KMS-11 (cell line): ENCODE measurements at regions not wholly inside any gene's neighbourhood (a gene's known extent, or its start where the extent isn't known, plus 50 kb on each side); places are given as distances from the start of the nearest gene placed in this dataset.

Source experiments
- H2AFZ ChIP-seq: fragments of 200-600 bp; sonication (generic); 2 replicates; pipeline ENCODE4 v1.6.1; 2016; ENCODE audit warnings: antibody characterized with exemption, mixed run types, low read depth
- H3K27ac ChIP-seq: fragments of 200-600 bp; sonication (generic); 2 replicates; pipeline ENCODE4 v1.6.1; 2016; ENCODE audit warnings: mild to moderate bottlenecking, mixed run types
- H3K27me3 ChIP-seq: fragments of 200-600 bp; sonication (generic); 2 replicates; pipeline ENCODE4 v1.6.1; 2017; ENCODE audit warnings: mild to moderate bottlenecking, low read depth, mixed run types, moderate library complexity; ENCODE audit not compliant: insufficient read depth
- H3K36me3 ChIP-seq: fragments of 200-600 bp; sonication (generic); 2 replicates; pipeline ENCODE4 v1.6.1; 2017; ENCODE audit warnings: mild to moderate bottlenecking, mixed run types; ENCODE audit not compliant: insufficient read depth
- H3K4me1 ChIP-seq: fragments of 200-600 bp; sonication (generic); 2 replicates; pipeline ENCODE4 v1.6.1; 2016; ENCODE audit warnings: mild to moderate bottlenecking, low read depth, mixed run types; ENCODE audit not compliant: poor library complexity, severe bottlenecking
- H3K4me2 ChIP-seq: fragments of 200-600 bp; sonication (generic); 2 replicates; pipeline ENCODE4 v1.7.0; 2016; ENCODE audit warnings: mild to moderate bottlenecking, mixed run types
- H3K4me3 ChIP-seq: fragments of 200-600 bp; sonication (generic); IDR thresholded peaks from 2 replicates; pipeline ENCODE4 v1.6.1; 2017; ENCODE audit warnings: low read depth, low read length, mixed read lengths; ENCODE audit not compliant: insufficient read depth
- H3K79me2 ChIP-seq: fragments of 200-600 bp; sonication (generic); 2 replicates; pipeline ENCODE4 v1.6.1; 2016; ENCODE audit warnings: low read depth, mixed run types; ENCODE audit not compliant: insufficient read depth
- H3K9ac ChIP-seq: fragments of 200-600 bp; sonication (generic); 2 replicates; pipeline ENCODE4 v1.6.1; 2016; ENCODE audit warnings: mild to moderate bottlenecking, mixed run types
- H4K20me1 ChIP-seq: fragments of 200-600 bp; sonication (generic); 2 replicates; pipeline ENCODE4 v1.6.1; 2016; ENCODE audit warnings: mild to moderate bottlenecking, mixed run types; ENCODE audit not compliant: insufficient read depth
- TF ChIP-seq, protein P1 (sequence below): fragments of 200-600 bp; sonication (generic); conservative IDR thresholded peaks from 2 replicates; pipeline ENCODE4 v1.6.1; 2017; ENCODE audit warnings: low read depth, mild to moderate bottlenecking, antibody characterized with exemption, low read length, moderate library complexity, mixed read lengths

DNA sequence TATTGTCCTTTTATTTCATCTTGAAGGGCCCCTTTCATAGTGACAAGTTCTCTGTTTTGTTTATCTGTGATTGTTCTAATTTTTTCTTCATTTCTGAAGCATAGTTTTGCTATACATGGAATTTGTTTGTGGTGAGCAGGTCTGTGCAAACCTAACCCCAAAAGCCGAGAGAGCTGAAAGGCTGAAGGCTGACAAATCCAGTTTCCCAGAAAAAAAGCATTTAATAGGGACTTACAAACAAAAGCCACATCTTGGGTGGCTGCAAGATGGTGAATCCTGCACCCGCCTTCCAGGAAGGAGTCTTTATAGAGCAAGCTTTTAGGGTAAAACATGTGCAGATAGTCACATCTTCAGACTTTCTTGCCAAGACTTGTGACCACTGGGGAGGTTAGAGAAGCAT, 473.4 kb upstream of the TRIB2 start:
- H3K9ac ChIP-seq = no peak overlapping the region
- H3K36me3 ChIP-seq = no peaks in the 10 kb centered on the region
- H3K79me2 ChIP-seq = no peaks in the 10 kb centered on the region
- H3K27me3 ChIP-seq = no peaks in the 10 kb centered on the region
- no peaks in the 10 kb centered on the region for H4K20me1 ChIP-seq
- TF ChIP-seq, protein P1, sequence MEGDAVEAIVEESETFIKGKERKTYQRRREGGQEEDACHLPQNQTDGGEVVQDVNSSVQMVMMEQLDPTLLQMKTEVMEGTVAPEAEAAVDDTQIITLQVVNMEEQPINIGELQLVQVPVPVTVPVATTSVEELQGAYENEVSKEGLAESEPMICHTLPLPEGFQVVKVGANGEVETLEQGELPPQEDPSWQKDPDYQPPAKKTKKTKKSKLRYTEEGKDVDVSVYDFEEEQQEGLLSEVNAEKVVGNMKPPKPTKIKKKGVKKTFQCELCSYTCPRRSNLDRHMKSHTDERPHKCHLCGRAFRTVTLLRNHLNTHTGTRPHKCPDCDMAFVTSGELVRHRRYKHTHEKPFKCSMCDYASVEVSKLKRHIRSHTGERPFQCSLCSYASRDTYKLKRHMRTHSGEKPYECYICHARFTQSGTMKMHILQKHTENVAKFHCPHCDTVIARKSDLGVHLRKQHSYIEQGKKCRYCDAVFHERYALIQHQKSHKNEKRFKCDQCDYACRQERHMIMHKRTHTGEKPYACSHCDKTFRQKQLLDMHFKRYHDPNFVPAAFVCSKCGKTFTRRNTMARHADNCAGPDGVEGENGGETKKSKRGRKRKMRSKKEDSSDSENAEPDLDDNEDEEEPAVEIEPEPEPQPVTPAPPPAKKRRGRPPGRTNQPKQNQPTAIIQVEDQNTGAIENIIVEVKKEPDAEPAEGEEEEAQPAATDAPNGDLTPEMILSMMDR = no peak
- no peak overlapping the region for H3K4me3 ChIP-seq
- no peak overlapping the region for H3K4me2 ChIP-seq
- H3K27ac ChIP-seq = no peak overlapping the region
- no peak overlapping the region for H2AFZ ChIP-seq
- H3K4me1 ChIP-seq = no peaks in the 10 kb centered on the region

DNA sequence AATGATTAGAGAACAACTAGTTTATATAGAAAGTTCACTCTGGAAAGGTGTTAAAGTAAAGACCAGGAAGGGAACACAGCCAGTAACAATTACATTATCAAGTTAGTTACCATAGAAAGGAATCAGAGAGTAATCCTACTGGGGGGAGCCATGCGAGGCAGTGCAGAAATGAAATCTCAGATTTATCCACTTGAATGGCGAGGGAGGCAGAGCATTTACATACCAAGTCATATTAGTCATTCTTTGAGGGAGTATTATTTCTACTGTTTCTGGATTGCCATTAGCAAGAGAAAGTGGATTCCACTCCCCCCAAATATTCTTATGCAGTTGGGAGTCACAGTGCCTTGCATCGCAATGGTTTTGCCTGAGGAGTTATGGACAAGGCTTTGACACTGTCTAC, 472.7 kb upstream of the TRIB2 start:
- H3K4me3 ChIP-seq = no peak overlapping the region

DNA sequence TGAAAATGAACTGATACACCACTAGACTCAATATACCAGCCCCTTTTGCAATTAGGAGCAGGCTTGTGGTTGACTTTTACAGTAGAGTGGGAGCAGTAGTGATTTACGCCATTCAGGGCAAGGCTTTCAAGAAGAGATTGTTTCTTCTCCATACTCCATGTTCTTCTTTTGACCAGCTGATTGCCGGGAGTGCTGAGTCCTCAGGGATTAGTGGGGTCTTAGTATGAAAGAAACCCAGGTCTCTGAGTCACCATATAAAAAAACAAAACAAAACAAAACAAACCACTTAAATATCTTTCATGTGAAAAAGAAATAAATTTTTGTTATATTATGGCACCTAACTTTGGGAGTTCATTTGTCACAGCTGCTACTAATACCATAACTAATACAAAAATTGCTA, 465.6 kb upstream of the TRIB2 start:
- Histone ChIP-seq H3K27me3 (no peaks in the 10 kb centered on the region), H3K4me1 (no peaks in the 10 kb centered on the region), H4K20me1 (no peaks in the 10 kb centered on the region), H3K9ac (no peak overlapping the region), H3K4me3 (no peak overlapping the region), H3K79me2 (no peaks in the 10 kb centered on the region), H3K4me2 (no peak overlapping the region), H2AFZ (no peak overlapping the region), H3K36me3 (no peaks in the 10 kb centered on the region), H3K27ac (no peak overlapping the region)
- TF ChIP-seq, protein P1 = no peak

More for the DNA sequence above, 472.7 kb upstream of the TRIB2 start:
- no peaks in the 10 kb centered on the region for H3K4me1 ChIP-seq
- no peaks in the 10 kb centered on the region for H3K27me3 ChIP-seq
- H2AFZ ChIP-seq = no peak overlapping the region
- TF ChIP-seq, protein P1 = no peak
- H3K79me2 ChIP-seq = no peaks in the 10 kb centered on the region
- H3K36me3 ChIP-seq = no peaks in the 10 kb centered on the region
- H3K9ac ChIP-seq = no peak overlapping the region
- no peak overlapping the region for H3K4me2 ChIP-seq
- H3K27ac ChIP-seq = no peak overlapping the region
- no peaks in the 10 kb centered on the region for H4K20me1 ChIP-seq

DNA sequence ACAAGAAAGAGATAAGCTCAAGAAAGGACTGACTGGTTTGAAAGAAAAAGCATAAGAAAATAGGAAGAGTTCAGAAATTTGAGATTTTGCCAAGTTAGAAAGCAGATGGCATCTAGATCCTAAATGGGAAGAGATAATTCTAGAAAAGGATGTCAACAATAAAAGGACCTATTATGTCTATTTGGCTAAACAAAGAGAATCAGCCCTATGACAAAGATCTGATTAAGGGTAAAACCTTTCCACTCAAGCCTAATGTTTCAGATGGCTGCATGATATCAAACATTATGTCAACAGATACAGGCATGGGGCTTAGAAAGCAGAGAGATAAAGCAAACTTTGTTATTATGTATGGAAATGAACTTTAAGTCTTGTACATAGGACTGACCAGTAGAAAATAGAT, 465.0 kb upstream of the TRIB2 start:
- Histone ChIP-seq H3K9ac (no peak overlapping the region), H3K4me2 (no peak overlapping the region), H3K79me2 (no peaks in the 10 kb centered on the region), H3K27me3 (no peaks in the 10 kb centered on the region), H2AFZ (no peak overlapping the region), H3K36me3 (no peaks in the 10 kb centered on the region), H4K20me1 (no peaks in the 10 kb centered on the region), H3K27ac (no peak overlapping the region), H3K4me1 (no peaks in the 10 kb centered on the region), H3K4me3 (no peak overlapping the region)
- TF ChIP-seq, protein P1 = no peak
